ENCODE measurements at regions not wholly inside any gene's neighbourhood (a gene's known extent, or its start where the extent isn't known, plus 50 kb on each side); places are given as distances from the start of the nearest gene placed in this dataset.

DNA sequence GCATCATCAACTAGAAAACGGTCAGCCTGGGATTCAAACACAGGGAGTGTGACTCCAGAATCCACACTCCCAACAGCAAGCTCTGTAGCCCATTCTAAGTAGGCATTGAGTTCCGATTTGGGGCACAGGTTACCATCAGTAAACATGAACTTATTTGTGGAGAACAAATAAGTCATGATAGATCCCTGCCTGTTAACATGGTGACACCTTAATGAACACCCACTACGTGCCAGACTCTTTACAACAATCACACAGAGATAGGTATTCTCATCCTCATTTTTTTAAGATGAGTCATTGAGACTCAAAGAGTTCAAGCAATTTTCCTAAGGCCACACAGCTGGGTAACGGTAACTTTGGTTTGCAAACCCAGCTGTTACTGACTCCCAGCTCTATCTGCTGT, 91.5 kb downstream of the LYZL2 start:
- TF ChIP-seq, protein P1, sequence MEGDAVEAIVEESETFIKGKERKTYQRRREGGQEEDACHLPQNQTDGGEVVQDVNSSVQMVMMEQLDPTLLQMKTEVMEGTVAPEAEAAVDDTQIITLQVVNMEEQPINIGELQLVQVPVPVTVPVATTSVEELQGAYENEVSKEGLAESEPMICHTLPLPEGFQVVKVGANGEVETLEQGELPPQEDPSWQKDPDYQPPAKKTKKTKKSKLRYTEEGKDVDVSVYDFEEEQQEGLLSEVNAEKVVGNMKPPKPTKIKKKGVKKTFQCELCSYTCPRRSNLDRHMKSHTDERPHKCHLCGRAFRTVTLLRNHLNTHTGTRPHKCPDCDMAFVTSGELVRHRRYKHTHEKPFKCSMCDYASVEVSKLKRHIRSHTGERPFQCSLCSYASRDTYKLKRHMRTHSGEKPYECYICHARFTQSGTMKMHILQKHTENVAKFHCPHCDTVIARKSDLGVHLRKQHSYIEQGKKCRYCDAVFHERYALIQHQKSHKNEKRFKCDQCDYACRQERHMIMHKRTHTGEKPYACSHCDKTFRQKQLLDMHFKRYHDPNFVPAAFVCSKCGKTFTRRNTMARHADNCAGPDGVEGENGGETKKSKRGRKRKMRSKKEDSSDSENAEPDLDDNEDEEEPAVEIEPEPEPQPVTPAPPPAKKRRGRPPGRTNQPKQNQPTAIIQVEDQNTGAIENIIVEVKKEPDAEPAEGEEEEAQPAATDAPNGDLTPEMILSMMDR (IDR thresholded peaks at IDR 0.05) = no peak
- TF ChIP-seq POLR2A (IDR thresholded peaks at IDR 0.05) = no peak
